ENCODE measurements at regions not wholly inside any gene's neighbourhood (a gene's known extent, or its start where the extent isn't known, plus 50 kb on each side); places are given as distances from the start of the nearest gene placed in this dataset.

- H3K9me3 ChIP-seq (replicated peaks; ENCODE audit: control insufficient read depth, insufficient read depth, low read length) = no peaks in the 10 kb centered on the region
- 2% methylated on average over 3 of the region's 3 CpGs for WGBS (ENCODE audit: insufficient coverage, insufficient replicate concordance, low lambda C conversion rate, missing lambda C conversion rate)
- no peak overlapping the region for H3K9ac ChIP-seq (ENCODE audit: control insufficient read depth, insufficient read depth, low read length)
- BruUV-seq (replicated peaks) = no TSS peak
- intact Hi-C loops (cut with micrococcal nuclease; ENCODE audit: unreplicated experiment) (no loop called here), in situ Hi-C loops (cut with MboI) (no loop called here)
- H4K20me1 ChIP-seq (ENCODE audit: control insufficient read depth, insufficient read depth) = no peaks in the 10 kb centered on the region
- H3K4me1 ChIP-seq (ENCODE audit: control insufficient read depth, insufficient read depth, low read length) = no peaks in the 10 kb centered on the region
- no peak for ATAC-seq
- H2AFZ ChIP-seq (ENCODE audit: control insufficient read depth, low read depth, low read length) = no peak overlapping the region
- H3K27me3 ChIP-seq (replicated peaks in 1 of 2; ENCODE audit: control insufficient read depth in 2 of 2, insufficient read depth in 2 of 2, low read length in 1 of 2) = no peaks in the 10 kb centered on the region
- ChIA-PET RAD21 (ENCODE audit: unreplicated experiment) (interaction anchor here (0.6 kb wide), 1 partner anchor 22 kb away, joined by 4 read pairs; no protein-coding TSS in a partner anchor), SMC1A (ENCODE audit: uncharacterized antibody, unreplicated experiment) (no interaction called here), CTCF (no interaction called here), POLR2A (no interaction called here)
- H3K36me3 ChIP-seq (ENCODE audit: control insufficient read depth in 2 of 2, insufficient read depth in 2 of 2, low read length in 1 of 2) = no peaks in the 10 kb centered on the region
- H3K27ac ChIP-seq (ENCODE audit: control insufficient read depth, insufficient read depth) = no peak overlapping the region
- no peak overlapping the region for H3K4me2 ChIP-seq (ENCODE audit: control insufficient read depth, insufficient read depth)
- H3K79me2 ChIP-seq (ENCODE audit: control insufficient read depth, insufficient read depth, low read length) = no peaks in the 10 kb centered on the region
- no peak overlapping the region for H3K4me3 ChIP-seq
- FAIRE-seq = no peak
- TF ChIP-seq ZNF207 (IDR thresholded peaks at IDR 0.05; ENCODE audit: borderline replicate concordance) = no peak
- TF ChIP-seq KDM1A (IDR thresholded peaks at IDR 0.05; ENCODE audit: borderline replicate concordance) = no peak
- no peak for TF ChIP-seq SMAD1 (IDR thresholded peaks at IDR 0.05; ENCODE audit: low read depth, partially characterized antibody)
- no peak for TF ChIP-seq FOXK2 (IDR thresholded peaks at IDR 0.05)
- no peak for TF ChIP-seq ETV6 (conservative IDR thresholded peaks at IDR 0.05 in 1 of 2, IDR thresholded peaks at IDR 0.05 in 1 of 2; ENCODE audit: borderline replicate concordance in 1 of 2, low read depth in 1 of 2)
- TF ChIP-seq CREM (IDR thresholded peaks at IDR 0.05; ENCODE audit: low read depth) = no peak
- no peak for TF ChIP-seq CHD2 (IDR thresholded peaks at IDR 0.05; ENCODE audit: borderline replicate concordance, low read depth, low read length)
- TF ChIP-seq FOXM1 (IDR thresholded peaks at IDR 0.05; ENCODE audit: low read depth, low read length) = no peak
- no peak for TF ChIP-seq SP1 (IDR thresholded peaks at IDR 0.05; ENCODE audit: low read depth, low read length)
- no peak for DNase-seq (ENCODE audit: low read depth, low spot score)
These were observed 2209.7 kb downstream of the LRRC4C start for GRCh38 chr11:39249566-39250365.

Data from GM12878 (cell line).